ENCODE measurements at regions not wholly inside any gene's neighbourhood (a gene's known extent, or its start where the extent isn't known, plus 50 kb on each side); places are given as distances from the start of the nearest gene placed in this dataset.

- Histone ChIP-seq H3K27ac (no peak overlapping the region), H3K27me3 (ENCODE audit: insufficient read depth, low read depth) (peaks cover 29% of the 10 kb centered on the region), H3K9me3 (ENCODE audit: insufficient read depth, low read depth) (no peaks in the 10 kb centered on the region), H3F3A (ENCODE audit: insufficient read depth, low read depth) (no peaks in the 10 kb centered on the region), H3K4me1 (replicated peaks; ENCODE audit: insufficient read depth) (no peaks in the 10 kb centered on the region), H3K4me3 (no peak overlapping the region), H3K4me2 (no peak overlapping the region), H3K79me2 (ENCODE audit: low read depth) (no peaks in the 10 kb centered on the region), H4K20me1 (ENCODE audit: insufficient read depth) (no peaks in the 10 kb centered on the region), H3K36me3 (ENCODE audit: low read depth) (no peaks in the 10 kb centered on the region), H3K9me2 (ENCODE audit: insufficient read depth) (no peaks in the 10 kb centered on the region), H2AFZ (no peak overlapping the region)
- TF ChIP-seq EZH2 (IDR thresholded peaks at IDR 0.05; ENCODE audit: low read depth) (no peak), CTCF (conservative IDR thresholded peaks at IDR 0.05) (no peak)
- CTCF ChIA-PET: interaction anchor here (0.6 kb wide), 1 partner anchor 17 kb away, joined by 3 read pairs; no protein-coding TSS in a partner anchor
- no peak for DNase-seq
- no TSS peak for BruUV-seq (replicated peaks)
- intact Hi-C loops (cut with micrococcal nuclease; ENCODE audit: unreplicated experiment): no loop called here
- POLR2A ChIA-PET (ENCODE audit: unreplicated experiment): no interaction called here
Measured at GRCh38 chr15:57821826-57822225, 115.3 kb downstream of the POLR2M start.

- DNase-seq: no peak
- Histone ChIP-seq H3K4me1 (replicated peaks; ENCODE audit: insufficient read depth) (no peaks in the 10 kb centered on the region), H4K20me1 (ENCODE audit: insufficient read depth) (no peaks in the 10 kb centered on the region), H3K4me3 (no peak overlapping the region), H2AFZ (no peak overlapping the region), H3K79me2 (ENCODE audit: low read depth) (no peaks in the 10 kb centered on the region), H3K27ac (no peak overlapping the region), H3K9me2 (ENCODE audit: insufficient read depth) (no peaks in the 10 kb centered on the region), H3F3A (ENCODE audit: insufficient read depth, low read depth) (no peaks in the 10 kb centered on the region), H3K4me2 (no peak overlapping the region), H3K9me3 (ENCODE audit: insufficient read depth, low read depth) (no peaks in the 10 kb centered on the region), H3K36me3 (ENCODE audit: low read depth) (no peaks in the 10 kb centered on the region), H3K27me3 (ENCODE audit: insufficient read depth, low read depth) (peaks cover 21% of the 10 kb centered on the region)
- TF ChIP-seq CTCF (conservative IDR thresholded peaks at IDR 0.05) (no peak), EZH2 (IDR thresholded peaks at IDR 0.05; ENCODE audit: low read depth) (no peak)
- intact Hi-C loops (cut with micrococcal nuclease; ENCODE audit: unreplicated experiment): no loop called here
- BruUV-seq (replicated peaks): no TSS peak
- ChIA-PET POLR2A (ENCODE audit: unreplicated experiment) (no interaction called here), CTCF (no interaction called here)
Measured at GRCh38 chr15:57823325-57823882, 116.9 kb downstream of the POLR2M start.

- Histone ChIP-seq H3K27ac (no peak overlapping the region), H3K9me3 (ENCODE audit: insufficient read depth, low read depth) (no peaks in the 10 kb centered on the region), H2AFZ (no peak overlapping the region), H4K20me1 (ENCODE audit: insufficient read depth) (no peaks in the 10 kb centered on the region), H3F3A (ENCODE audit: insufficient read depth, low read depth) (no peaks in the 10 kb centered on the region), H3K9me2 (ENCODE audit: insufficient read depth) (no peaks in the 10 kb centered on the region), H3K79me2 (ENCODE audit: low read depth) (no peaks in the 10 kb centered on the region), H3K4me1 (replicated peaks; ENCODE audit: insufficient read depth) (no peaks in the 10 kb centered on the region), H3K4me2 (no peak overlapping the region), H3K36me3 (ENCODE audit: low read depth) (no peaks in the 10 kb centered on the region), H3K27me3 (ENCODE audit: insufficient read depth, low read depth) (peaks cover 28% of the 10 kb centered on the region), H3K4me3 (no peak overlapping the region)
- no peak for DNase-seq
- CTCF ChIA-PET: no interaction called here
- POLR2A ChIA-PET (ENCODE audit: unreplicated experiment): interaction anchor here (0.7 kb wide), 1 partner anchor 860 kb away, joined by 7 read pairs; no protein-coding TSS in a partner anchor
- no TSS peak for BruUV-seq (replicated peaks)
- intact Hi-C loops (cut with micrococcal nuclease; ENCODE audit: unreplicated experiment): no loop called here
- no peak for TF ChIP-seq CTCF (conservative IDR thresholded peaks at IDR 0.05)
- TF ChIP-seq EZH2 (IDR thresholded peaks at IDR 0.05; ENCODE audit: low read depth): no peak
Measured at GRCh38 chr15:57824186-57824585, 117.7 kb downstream of the POLR2M start.

All from PC-9 (cell line).